ENCODE measurements at regions not wholly inside any gene's neighbourhood (a gene's known extent, or its start where the extent isn't known, plus 50 kb on each side); places are given as distances from the start of the nearest gene placed in this dataset.

DNA sequence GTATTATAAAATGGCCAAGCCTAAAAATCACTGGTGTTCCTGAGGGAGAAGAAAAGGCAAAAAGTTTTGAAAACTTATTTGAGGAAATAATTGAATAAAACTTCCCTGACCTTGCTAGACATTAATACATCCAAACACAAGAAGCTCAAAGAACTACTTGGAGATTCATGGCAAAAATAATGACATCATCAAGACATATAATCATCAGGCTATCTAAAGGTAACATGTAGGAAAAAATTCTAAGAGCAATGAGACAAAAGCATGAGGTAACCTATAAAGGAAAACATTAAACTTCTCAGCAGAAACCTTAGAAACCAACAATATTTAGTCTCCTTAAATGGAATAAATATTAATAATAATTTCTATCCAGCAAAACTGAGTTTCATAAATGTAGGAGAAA lies 887.6 kb downstream of the PCDH19 start:
- no peaks in the 10 kb centered on the region for H3K4me1 ChIP-seq (ENCODE audit: control insufficient read depth, insufficient read depth, low read length)
- H2AK5ac ChIP-seq (ENCODE audit: low read depth, low read length), result no peak overlapping the region
- H3K23ac ChIP-seq (ENCODE audit: low read depth, low read length), result no peak overlapping the region
- no peak overlapping the region for H4K5ac ChIP-seq (ENCODE audit: low read depth, low read length)
- no peak overlapping the region for H4K91ac ChIP-seq (ENCODE audit: insufficient read depth, low read depth, low read length)
- in situ Hi-C loops (cut with MboI; ENCODE audit: low sequenced_read_pairs), result no loop called here
- TF ChIP-seq POLR2A (IDR thresholded peaks at IDR 0.05; ENCODE audit: low read depth, low read length) (no peak), RFX5 (IDR thresholded peaks at IDR 0.05; ENCODE audit: low read depth, low read length) (no peak), ELK1 (IDR thresholded peaks at IDR 0.05; ENCODE audit: borderline replicate concordance, low read depth, low read length) (no peak), SMC3 (IDR thresholded peaks at IDR 0.05; ENCODE audit: low read depth, low read length) (no peak), RAD21 (IDR thresholded peaks at IDR 0.05; ENCODE audit: low read length) (no peak), RCOR1 (IDR thresholded peaks at IDR 0.05; ENCODE audit: insufficient replicate concordance, low read length) (no peak), CEBPB (IDR thresholded peaks at IDR 0.05; ENCODE audit: low read depth, low read length) (no peak), CHD1 (IDR thresholded peaks at IDR 0.05; ENCODE audit: low read depth, low read length) (no peak), USF2 (IDR thresholded peaks at IDR 0.05; ENCODE audit: low read depth, low read length) (no peak), MAZ (IDR thresholded peaks at IDR 0.05; ENCODE audit: borderline replicate concordance, low read depth, low read length) (no peak), MAFK (IDR thresholded peaks at IDR 0.05; ENCODE audit: low read depth, low read length) (no peak), MXI1 (IDR thresholded peaks at IDR 0.05; ENCODE audit: borderline replicate concordance, low read depth, low read length) (no peak), BHLHE40 (IDR thresholded peaks at IDR 0.05; ENCODE audit: low read depth, low read length) (no peak), NFE2L2 (IDR thresholded peaks at IDR 0.05; ENCODE audit: low read depth, low read length) (no peak), FOS (IDR thresholded peaks at IDR 0.05; ENCODE audit: low read depth, low read length) (no peak)
- TF ChIP-seq, protein P1, sequence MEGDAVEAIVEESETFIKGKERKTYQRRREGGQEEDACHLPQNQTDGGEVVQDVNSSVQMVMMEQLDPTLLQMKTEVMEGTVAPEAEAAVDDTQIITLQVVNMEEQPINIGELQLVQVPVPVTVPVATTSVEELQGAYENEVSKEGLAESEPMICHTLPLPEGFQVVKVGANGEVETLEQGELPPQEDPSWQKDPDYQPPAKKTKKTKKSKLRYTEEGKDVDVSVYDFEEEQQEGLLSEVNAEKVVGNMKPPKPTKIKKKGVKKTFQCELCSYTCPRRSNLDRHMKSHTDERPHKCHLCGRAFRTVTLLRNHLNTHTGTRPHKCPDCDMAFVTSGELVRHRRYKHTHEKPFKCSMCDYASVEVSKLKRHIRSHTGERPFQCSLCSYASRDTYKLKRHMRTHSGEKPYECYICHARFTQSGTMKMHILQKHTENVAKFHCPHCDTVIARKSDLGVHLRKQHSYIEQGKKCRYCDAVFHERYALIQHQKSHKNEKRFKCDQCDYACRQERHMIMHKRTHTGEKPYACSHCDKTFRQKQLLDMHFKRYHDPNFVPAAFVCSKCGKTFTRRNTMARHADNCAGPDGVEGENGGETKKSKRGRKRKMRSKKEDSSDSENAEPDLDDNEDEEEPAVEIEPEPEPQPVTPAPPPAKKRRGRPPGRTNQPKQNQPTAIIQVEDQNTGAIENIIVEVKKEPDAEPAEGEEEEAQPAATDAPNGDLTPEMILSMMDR (conservative IDR thresholded peaks at IDR 0.05; ENCODE audit: low read depth, low read length), result no peak
- H2BK15ac ChIP-seq (ENCODE audit: low read depth, low read length), result no peak overlapping the region
- H2AK9ac ChIP-seq (replicated peaks; ENCODE audit: low read depth, low read length, poor library complexity), result no peak overlapping the region
- CTCF ChIA-PET, result interaction anchor here (0.6 kb wide), 1 partner anchor 425 kb away, joined by 4 read pairs; no protein-coding TSS in a partner anchor
- H4K20me1 ChIP-seq (ENCODE audit: insufficient read depth, low read length), result no peaks in the 10 kb centered on the region
- H2BK20ac ChIP-seq (ENCODE audit: low read depth, low read length), result no peak overlapping the region
- no peak overlapping the region for H3K4me2 ChIP-seq (ENCODE audit: low read depth, low read length)
- H3K56ac ChIP-seq (ENCODE audit: extremely low read depth, insufficient read depth, low read length), result no peak overlapping the region
- no peak overlapping the region for H3K9ac ChIP-seq (ENCODE audit: low read depth, low read length)
- H3K36me3 ChIP-seq (ENCODE audit: control insufficient read depth, insufficient read depth, low read length), result no peaks in the 10 kb centered on the region
- no peak overlapping the region for H4K8ac ChIP-seq (ENCODE audit: low read depth in 2 of 2, low read length in 2 of 2)
- no peak overlapping the region for H2BK5ac ChIP-seq (ENCODE audit: low read depth, low read length, poor library complexity, severe bottlenecking)
- H3K9me1 ChIP-seq (ENCODE audit: insufficient read depth, low read length), result no peaks in the 10 kb centered on the region
- POLR2A ChIA-PET (ENCODE audit: unreplicated experiment), result no interaction called here
- H3K79me1 ChIP-seq (ENCODE audit: low read depth in 1 of 2, low read length in 2 of 2), result no peaks in the 10 kb centered on the region
- H2BK120ac ChIP-seq (ENCODE audit: low read depth, low read length), result no peak overlapping the region
- H3K4ac ChIP-seq (ENCODE audit: low read depth, low read length), result no peak overlapping the region
- H3K27me3 ChIP-seq (ENCODE audit: control insufficient read depth, insufficient read depth, low read length), result no peaks in the 10 kb centered on the region; the same call in 1 of the 2 replicates
- ATAC-seq (ENCODE audit: low read depth), result no peak
- H3K9me3 ChIP-seq (ENCODE audit: control insufficient read depth, insufficient read depth, low read length), result no peaks in the 10 kb centered on the region
- no peak overlapping the region for H3K27ac ChIP-seq (ENCODE audit: insufficient read depth, low read length)
- BruUV-seq (replicated peaks), result no TSS peak
- no peak overlapping the region for H3K14ac ChIP-seq (replicated peaks; ENCODE audit: low read depth, low read length)
- no peak overlapping the region for H3K4me3 ChIP-seq (ENCODE audit: insufficient read depth, low read depth, low read length)
- DNase-seq, result no peak
- intact Hi-C loops (cut with micrococcal nuclease), result no loop called here
- no peak overlapping the region for H3K18ac ChIP-seq (ENCODE audit: low read depth, low read length)
- dilution Hi-C loops (cut with HindIII; ENCODE audit: low sequenced_read_pairs, unreplicated experiment), result no loop called here
- H2AFZ ChIP-seq (replicated peaks; ENCODE audit: low read length, poor library complexity), result no peak overlapping the region

Data from IMR-90 (cell line).